A549 (cell line): ENCODE measurements at regions not wholly inside any gene's neighbourhood (a gene's known extent, or its start where the extent isn't known, plus 50 kb on each side); places are given as distances from the start of the nearest gene placed in this dataset.

Experiments used
- ATAC-seq, 2 experiments: fragments of 200-7000 bp in 1 of 2; fragments of >200 bp in 1 of 2; cut with Nextera tagmentation in 1 of 2; cut with Tn5 transposase in 1 of 2; 3 replicates each; pipeline versions ENCODE4 v1.8.0 to v1.9.1; 2018 to 2020; ENCODE audit warnings: mild to moderate bottlenecking in 1 of 2, moderate library complexity in 1 of 2
- CTCF ChIA-PET: fragments of 300-600 bp; sonication (Branson Sonifier 250); formaldehyde crosslinking; extraction: SDS; loops from one replicate; lab custom pipeline; 2021; ENCODE audit warnings: antibody characterized with exemption, inconsistent platforms; lab: Yijun Ruan, JAX
- POLR2A ChIA-PET: fragments of 350-600 bp; formaldehyde crosslinking; extraction: SDS; loops from one replicate; lab custom pipeline; 2021; ENCODE audit warnings: antibody characterized with exemption, inconsistent platforms; lab: Yijun Ruan, JAX
- DNase-seq, 2 experiments: peaks; one replicate each; pipeline versions ENCODE4 v3.0.0 to v3.0.0-alpha.2; 2011 to 2016; ENCODE audit warnings: low read depth in 1 of 2, low spot score in 1 of 2
- FAIRE-seq: peaks from 2 replicates; lab custom pipeline; 2011; peaks lifted over from hg19 to GRCh38; lab: Jason Lieb, UNC
- H3K27ac ChIP-seq, 2 experiments: fragments of >200 bp; sonication (Bioruptor Twin); formaldehyde crosslinking; 3 replicates each; pipeline ENCODE4 v1.5.1; 2016 to 2017
- H3K4me1 ChIP-seq: fragments of >200 bp; sonication (Bioruptor Twin); formaldehyde crosslinking; 3 replicates; pipeline ENCODE4 v1.6.1; 2016
- H3K4me2 ChIP-seq: fragments of >200 bp; sonication (Bioruptor Twin); formaldehyde crosslinking; 3 replicates; pipeline ENCODE4 v1.6.1; 2016
- H3K4me3 ChIP-seq: fragments of >200 bp; sonication (Bioruptor Twin); formaldehyde crosslinking; 3 replicates; pipeline ENCODE4 v1.5.1; 2016
- H3K9me3 ChIP-seq: fragments of >200 bp; sonication (Bioruptor Twin); formaldehyde crosslinking; 3 replicates; pipeline ENCODE4 v1.6.1; 2016
- CBX2 ChIP-seq: fragments of 200-600 bp; sonication (generic); IDR thresholded peaks from 2 replicates; pipeline ENCODE4 v1.6.1; 2016; ENCODE audit warnings: low read depth, mild to moderate bottlenecking, borderline replicate concordance
- CBX8 ChIP-seq: fragments of 200-600 bp; sonication (generic); IDR thresholded peaks from 2 replicates; pipeline ENCODE4 v1.6.1; 2016
- CHD2 ChIP-seq: fragments of 150-350 bp; IDR thresholded peaks from 2 replicates; pipeline ENCODE4 v1.6.1; 2014; ENCODE audit warnings: low read length; ENCODE audit not compliant: partially characterized antibody
- GATA3 ChIP-seq: IDR thresholded peaks from 2 replicates; pipeline ENCODE4 v1.6.1; 2012; ENCODE audit warnings: borderline replicate concordance
- HEYL ChIP-seq: fragments of 250-450 bp; sonication (Bioruptor Pico); IDR thresholded peaks from 2 replicates; pipeline ENCODE4 v1.8.0; 2021; ENCODE audit warnings: mild to moderate bottlenecking, moderate library complexity
- HOXA7 ChIP-seq: fragments of 250-450 bp; sonication (Bioruptor Pico); IDR thresholded peaks from 2 replicates; pipeline ENCODE4 v1.5.0; 2020; ENCODE audit warnings: mild to moderate bottlenecking, moderate library complexity
- HOXB5 ChIP-seq: fragments of 250-450 bp; sonication (Bioruptor Pico); IDR thresholded peaks from 2 replicates; pipeline ENCODE4 v1.5.0; 2020; ENCODE audit warnings: mild to moderate bottlenecking, moderate library complexity
- JUN ChIP-seq, 2 experiments: fragments of >200 bp; sonication (Bioruptor Twin); formaldehyde crosslinking; IDR thresholded peaks; 2 replicates in 1 of 2; 3 replicates in 1 of 2; pipeline ENCODE4 v1.6.1; 2016 to 2017
- KDM1A ChIP-seq: fragments of 200-600 bp; sonication (generic); IDR thresholded peaks from 2 replicates; pipeline ENCODE4 v1.6.1; 2016; ENCODE audit warnings: low read depth, mild to moderate bottlenecking
- MAFK ChIP-seq: fragments of 450-650 bp; IDR thresholded peaks from 2 replicates; pipeline ENCODE4 v1.6.1; 2014; ENCODE audit not compliant: partially characterized antibody
- MAX ChIP-seq: IDR thresholded peaks from 2 replicates; pipeline ENCODE4 v1.6.1; 2012
- MYC ChIP-seq: IDR thresholded peaks from 2 replicates; pipeline ENCODE4 v1.6.1; 2012; ENCODE audit warnings: mild to moderate bottlenecking, inconsistent platforms, low read length, improper control_type of control experiment, borderline replicate concordance
- NFE2L2 ChIP-seq: fragments of 150-350 bp; conservative IDR thresholded peaks from 2 replicates; pipeline ENCODE4 v1.6.1; 2014; ENCODE audit warnings: low read length
- NPAS2 ChIP-seq: fragments of 250-450 bp; sonication (Bioruptor Pico); IDR thresholded peaks from 2 replicates; pipeline ENCODE4 v1.8.0; 2022; ENCODE audit warnings: mild to moderate bottlenecking, moderate library complexity, borderline replicate concordance
- NR3C1 ChIP-seq: fragments of >200 bp; sonication (Bioruptor Twin); formaldehyde crosslinking; IDR thresholded peaks from 3 replicates; pipeline ENCODE4 v1.6.1; 2017
- PBX3 ChIP-seq: IDR thresholded peaks from 2 replicates; pipeline ENCODE4 v1.6.1; 2012
- POLR2A ChIP-seq: IDR thresholded peaks from 2 replicates; pipeline ENCODE4 v1.6.1; 2012; ENCODE audit warnings: mild to moderate bottlenecking, low read length
- POLR2AphosphoS2 ChIP-seq: conservative IDR thresholded peaks from 2 replicates; pipeline ENCODE4 v1.6.1; 2012; ENCODE audit warnings: low read length, improper control_type of control experiment, inconsistent platforms
- RARB ChIP-seq: fragments of 250-450 bp; sonication (Bioruptor Pico); IDR thresholded peaks from 2 replicates; pipeline ENCODE4 v1.8.0; 2021; ENCODE audit warnings: mild to moderate bottlenecking, moderate library complexity
- RFX5 ChIP-seq: fragments of 450-650 bp; IDR thresholded peaks from 2 replicates; pipeline ENCODE4 v1.7.1; 2014; ENCODE audit warnings: antibody characterized with exemption, mild to moderate bottlenecking, moderate library complexity
- SREBF2 ChIP-seq: fragments of 450-650 bp; IDR thresholded peaks from 2 replicates; pipeline ENCODE4 v1.6.1; 2014; ENCODE audit warnings: mild to moderate bottlenecking, moderate library complexity
- TP53 ChIP-seq: fragments of 250-450 bp; sonication (Bioruptor Pico); IDR thresholded peaks from 2 replicates; pipeline ENCODE4 v1.5.0; 2021; ENCODE audit warnings: mild to moderate bottlenecking, moderate library complexity
- ZC3H11A ChIP-seq: fragments of 450-650 bp; IDR thresholded peaks from 2 replicates; pipeline ENCODE4 v1.6.1; 2014; ENCODE audit warnings: antibody characterized with exemption, mild to moderate bottlenecking
- ZFP36 ChIP-seq: fragments of 450-650 bp; IDR thresholded peaks from 2 replicates; pipeline ENCODE4 v1.6.1; 2014; ENCODE audit warnings: borderline replicate concordance; ENCODE audit not compliant: partially characterized antibody
- WGBS: methylation state at CpG from one replicate; pipeline ENCODE4 v1.1.6; 2017; ENCODE audit errors: missing lambda C conversion rate; 5-methylcytosine and 5-hydroxymethylcytosine counted together
- TF ChIP-seq, protein P1 (sequence below): fragments of 150-350 bp; IDR thresholded peaks from 2 replicates; pipeline ENCODE4 v1.6.1; 2014; ENCODE audit warnings: low read depth, mild to moderate bottlenecking, low read length
- TF ChIP-seq, protein P2 (sequence below): fragments of 200-600 bp; sonication (generic); IDR thresholded peaks from 2 replicates; pipeline ENCODE4 v1.6.1; 2016; ENCODE audit warnings: antibody characterized with exemption, mild to moderate bottlenecking, moderate library complexity

DNA sequence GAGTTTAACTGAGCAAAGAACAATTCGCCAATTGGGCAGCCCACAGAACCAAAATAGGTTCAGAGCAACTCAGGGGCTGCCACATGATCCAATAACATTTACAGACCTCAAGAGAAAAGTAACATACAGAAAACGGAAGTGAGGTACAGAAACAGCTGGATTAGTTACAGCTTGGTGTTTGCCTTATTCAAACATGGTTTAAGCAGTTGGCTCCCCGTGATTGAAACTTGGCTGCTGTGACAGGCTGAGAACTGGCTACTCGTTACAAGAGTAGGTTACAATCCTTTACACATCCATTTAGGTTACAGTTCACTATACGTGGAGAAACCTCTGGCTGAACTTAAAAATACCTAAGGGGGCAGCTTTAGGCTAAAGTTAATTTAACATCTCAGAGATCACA, 673.1 kb upstream of the PHF14 start:
- DNase-seq (no peak), ATAC-seq (no peak), FAIRE-seq (no peak)
- no peak overlapping the region for H3K4me2 ChIP-seq
- CTCF ChIA-PET = no interaction called here
- 0 out of 3 replicates have a peak, but pooled peaks cover 3% of the 10 kb centered on the region for H3K9me3 ChIP-seq
- no peaks in the 10 kb centered on the region for H3K4me1 ChIP-seq
- TF ChIP-seq CHD2 (no peak), GATA3 (no peak), MAFK (no peak), HOXB5 (no peak), RFX5 (no peak), JUN (IDR thresholded peaks at IDR 0.05) (no peak), CBX2 (no peak)
- TF ChIP-seq, protein P1, sequence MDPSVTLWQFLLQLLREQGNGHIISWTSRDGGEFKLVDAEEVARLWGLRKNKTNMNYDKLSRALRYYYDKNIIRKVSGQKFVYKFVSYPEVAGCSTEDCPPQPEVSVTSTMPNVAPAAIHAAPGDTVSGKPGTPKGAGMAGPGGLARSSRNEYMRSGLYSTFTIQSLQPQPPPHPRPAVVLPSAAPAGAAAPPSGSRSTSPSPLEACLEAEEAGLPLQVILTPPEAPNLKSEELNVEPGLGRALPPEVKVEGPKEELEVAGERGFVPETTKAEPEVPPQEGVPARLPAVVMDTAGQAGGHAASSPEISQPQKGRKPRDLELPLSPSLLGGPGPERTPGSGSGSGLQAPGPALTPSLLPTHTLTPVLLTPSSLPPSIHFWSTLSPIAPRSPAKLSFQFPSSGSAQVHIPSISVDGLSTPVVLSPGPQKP = no peak
- POLR2A ChIA-PET = no interaction called here
- H3K4me3 ChIP-seq = no peak overlapping the region
- H3K27ac ChIP-seq = no peak overlapping the region
- under 1% methylated on average over 5 of the region's 5 CpGs for WGBS

- POLR2A ChIA-PET = no interaction called here
- Histone ChIP-seq H3K4me3 (no peak overlapping the region), H3K27ac (no peak overlapping the region), H3K9me3 (0 out of 3 replicates have a peak, but pooled peaks cover under 1% of the 10 kb centered on the region), H3K4me2 (no peak overlapping the region)
- ATAC-seq = no peak
- no peak for DNase-seq
- TF ChIP-seq HEYL (CRISPR knock-in tag) = no peak
- TF ChIP-seq RARB = no peak
- TF ChIP-seq NR3C1 = no peak
- TF ChIP-seq POLR2AphosphoS2 = no peak
- no peak for TF ChIP-seq PBX3
- TF ChIP-seq, protein P2, sequence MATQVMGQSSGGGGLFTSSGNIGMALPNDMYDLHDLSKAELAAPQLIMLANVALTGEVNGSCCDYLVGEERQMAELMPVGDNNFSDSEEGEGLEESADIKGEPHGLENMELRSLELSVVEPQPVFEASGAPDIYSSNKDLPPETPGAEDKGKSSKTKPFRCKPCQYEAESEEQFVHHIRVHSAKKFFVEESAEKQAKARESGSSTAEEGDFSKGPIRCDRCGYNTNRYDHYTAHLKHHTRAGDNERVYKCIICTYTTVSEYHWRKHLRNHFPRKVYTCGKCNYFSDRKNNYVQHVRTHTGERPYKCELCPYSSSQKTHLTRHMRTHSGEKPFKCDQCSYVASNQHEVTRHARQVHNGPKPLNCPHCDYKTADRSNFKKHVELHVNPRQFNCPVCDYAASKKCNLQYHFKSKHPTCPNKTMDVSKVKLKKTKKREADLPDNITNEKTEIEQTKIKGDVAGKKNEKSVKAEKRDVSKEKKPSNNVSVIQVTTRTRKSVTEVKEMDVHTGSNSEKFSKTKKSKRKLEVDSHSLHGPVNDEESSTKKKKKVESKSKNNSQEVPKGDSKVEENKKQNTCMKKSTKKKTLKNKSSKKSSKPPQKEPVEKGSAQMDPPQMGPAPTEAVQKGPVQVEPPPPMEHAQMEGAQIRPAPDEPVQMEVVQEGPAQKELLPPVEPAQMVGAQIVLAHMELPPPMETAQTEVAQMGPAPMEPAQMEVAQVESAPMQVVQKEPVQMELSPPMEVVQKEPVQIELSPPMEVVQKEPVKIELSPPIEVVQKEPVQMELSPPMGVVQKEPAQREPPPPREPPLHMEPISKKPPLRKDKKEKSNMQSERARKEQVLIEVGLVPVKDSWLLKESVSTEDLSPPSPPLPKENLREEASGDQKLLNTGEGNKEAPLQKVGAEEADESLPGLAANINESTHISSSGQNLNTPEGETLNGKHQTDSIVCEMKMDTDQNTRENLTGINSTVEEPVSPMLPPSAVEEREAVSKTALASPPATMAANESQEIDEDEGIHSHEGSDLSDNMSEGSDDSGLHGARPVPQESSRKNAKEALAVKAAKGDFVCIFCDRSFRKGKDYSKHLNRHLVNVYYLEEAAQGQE = no peak
- no peak for TF ChIP-seq MAX
- TF ChIP-seq CHD2 = no peak
- TF ChIP-seq, protein P1 = no peak
- TF ChIP-seq NFE2L2 = no peak
- TF ChIP-seq, all 56 proteins: peak for 0
- no peaks in the 10 kb centered on the region for H3K4me1 ChIP-seq
- FAIRE-seq = no peak
- CTCF ChIA-PET = no interaction called here
Measured at GRCh38 chr7:10308276-10308675, 665.4 kb upstream of the PHF14 start.

- ATAC-seq (no peak), DNase-seq (no peak)
- no peak for TF ChIP-seq ZFP36
- TF ChIP-seq CHD2 = no peak
- TF ChIP-seq ZC3H11A = no peak
- no peak for TF ChIP-seq HOXA7 (CRISPR knock-in tag)
- TF ChIP-seq CBX2 = no peak
- TF ChIP-seq MYC = no peak
- TF ChIP-seq SREBF2 = no peak
- TF ChIP-seq, protein P1 = no peak
- no peak for TF ChIP-seq GATA3
- TF ChIP-seq NR3C1 = no peak
- TF ChIP-seq KDM1A = no peak
- no peak for TF ChIP-seq POLR2AphosphoS2
- TF ChIP-seq NPAS2 (CRISPR knock-in tag) = no peak
- TF ChIP-seq POLR2A = no peak
- no peak for TF ChIP-seq HOXB5
- no peak for TF ChIP-seq CBX8
- no peak for TF ChIP-seq TP53 (CRISPR knock-in tag)
- TF ChIP-seq, all 56 proteins: peak for 0
- 55% methylated on average over 2 of the region's 2 CpGs for WGBS
- H3K27ac ChIP-seq = no peak overlapping the region
- CTCF ChIA-PET = interaction anchor here (0.8 kb wide), 1 partner anchor 122 kb away, joined by 3 read pairs; no protein-coding TSS in a partner anchor
- H3K9me3 ChIP-seq = no peaks in the 10 kb centered on the region
- POLR2A ChIA-PET = no interaction called here
- H3K4me3 ChIP-seq = no peak overlapping the region
- FAIRE-seq = no peak
- no peak overlapping the region for H3K4me2 ChIP-seq
- H3K4me1 ChIP-seq = no peaks in the 10 kb centered on the region
Measured at GRCh38 chr7:10312942-10313341, 660.7 kb upstream of the PHF14 start.
